Upper lobe of left lung (tissue), 4 donors: ENCODE measurements at regions not wholly inside any gene's neighbourhood (a gene's known extent, or its start where the extent isn't known, plus 50 kb on each side); places are given as distances from the start of the nearest gene placed in this dataset.

Experiments used
- EP300 ChIP-seq, 4 donors: sonication (generic); formaldehyde crosslinking; IDR thresholded peaks; one replicate each; pipeline ENCODE4 v1.5.1; 2017; ENCODE audit warnings: antibody characterized with exemption in 4 of 4, control low read depth in 2 of 4
- POLR2A ChIP-seq, 4 donors: fragments of 450-650 bp; IDR thresholded peaks; one replicate each; pipeline ENCODE4 v1.5.1; 2016 to 2017; ENCODE audit warnings: antibody characterized with exemption in 4 of 4, mild to moderate bottlenecking in 2 of 4
- POLR2AphosphoS5 ChIP-seq, 2 donors: sonication (generic); formaldehyde crosslinking; IDR thresholded peaks; one replicate each; pipeline ENCODE4 v1.5.1; 2017; ENCODE audit warnings: antibody characterized with exemption in 2 of 2
- TF ChIP-seq, protein P1 (sequence below), 6 experiments: fragments of 450-650 bp in 4 of 6; fragments of 200-600 bp in 2 of 6; sonication (generic) in 2 of 6; IDR thresholded peaks; one replicate each; pipeline ENCODE4 v1.5.1; 2016 to 2019; ENCODE audit warnings: antibody characterized with exemption in 6 of 6

DNA sequence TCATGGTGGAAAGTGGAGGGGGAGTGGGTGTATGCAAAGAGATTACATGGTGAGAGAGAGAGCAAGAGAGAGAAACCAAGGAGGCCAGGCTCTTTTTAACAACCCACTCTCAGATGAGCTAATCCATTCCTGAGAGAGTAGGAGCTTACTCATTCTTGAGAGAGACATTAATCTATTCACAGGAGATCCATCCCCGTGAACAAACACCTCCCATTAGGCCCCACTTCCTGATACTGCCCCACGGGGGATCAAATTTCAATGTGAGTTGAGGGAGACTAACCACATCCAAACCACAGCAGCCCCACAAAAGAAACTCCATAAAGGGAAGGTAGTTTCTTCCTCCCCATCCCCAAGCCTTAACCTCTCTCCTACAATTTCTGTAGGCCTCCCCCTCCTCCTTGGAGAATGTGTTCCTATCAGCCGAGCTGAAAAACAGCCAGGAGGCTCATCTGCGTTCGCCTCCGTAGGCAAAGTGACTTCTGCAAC lies 450.0 kb downstream of the NPIPA7 start:
- TF ChIP-seq, protein P1, sequence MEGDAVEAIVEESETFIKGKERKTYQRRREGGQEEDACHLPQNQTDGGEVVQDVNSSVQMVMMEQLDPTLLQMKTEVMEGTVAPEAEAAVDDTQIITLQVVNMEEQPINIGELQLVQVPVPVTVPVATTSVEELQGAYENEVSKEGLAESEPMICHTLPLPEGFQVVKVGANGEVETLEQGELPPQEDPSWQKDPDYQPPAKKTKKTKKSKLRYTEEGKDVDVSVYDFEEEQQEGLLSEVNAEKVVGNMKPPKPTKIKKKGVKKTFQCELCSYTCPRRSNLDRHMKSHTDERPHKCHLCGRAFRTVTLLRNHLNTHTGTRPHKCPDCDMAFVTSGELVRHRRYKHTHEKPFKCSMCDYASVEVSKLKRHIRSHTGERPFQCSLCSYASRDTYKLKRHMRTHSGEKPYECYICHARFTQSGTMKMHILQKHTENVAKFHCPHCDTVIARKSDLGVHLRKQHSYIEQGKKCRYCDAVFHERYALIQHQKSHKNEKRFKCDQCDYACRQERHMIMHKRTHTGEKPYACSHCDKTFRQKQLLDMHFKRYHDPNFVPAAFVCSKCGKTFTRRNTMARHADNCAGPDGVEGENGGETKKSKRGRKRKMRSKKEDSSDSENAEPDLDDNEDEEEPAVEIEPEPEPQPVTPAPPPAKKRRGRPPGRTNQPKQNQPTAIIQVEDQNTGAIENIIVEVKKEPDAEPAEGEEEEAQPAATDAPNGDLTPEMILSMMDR (IDR thresholded peaks at IDR 0.05) = no peak
- TF ChIP-seq POLR2AphosphoS5 (IDR thresholded peaks at IDR 0.05) = no peak
- no peak for TF ChIP-seq POLR2A (IDR thresholded peaks at IDR 0.05)
- TF ChIP-seq EP300 (IDR thresholded peaks at IDR 0.05) = no peak
